ENCODE measurements at regions not wholly inside any gene's neighbourhood (a gene's known extent, or its start where the extent isn't known, plus 50 kb on each side); places are given as distances from the start of the nearest gene placed in this dataset.

GRCh38 chr2:129378186-129378585, 601.3 kb upstream of the RAB6C start:
- Mint-ChIP-seq H3K4me1 (no peaks in the 10 kb centered on the region), H3K27ac (no peak overlapping the region), H3K9me3 (peaks cover 1 to 12% (median 6%) of the 10 kb centered on the region in 7 donors), H3K4me3 (no peak overlapping the region), H3K27me3 (no peaks in the 10 kb centered on the region), H3K36me3 (no peaks in the 10 kb centered on the region)
- Histone ChIP-seq H3K4me3 (ENCODE audit: low read depth, low read length) (no peak overlapping the region), H3K4me1 (ENCODE audit: control insufficient read depth, insufficient read depth, low read length, poor library complexity, severe bottlenecking) (no peaks in the 10 kb centered on the region), H3K27me3 (ENCODE audit: control insufficient read depth, insufficient read depth, low read length) (no peaks in the 10 kb centered on the region), H3K27ac (ENCODE audit: insufficient read depth, low read length, poor library complexity, severe bottlenecking) (no peak overlapping the region), H3K9me3 (ENCODE audit: control insufficient read depth in 2 of 2, low read length in 2 of 2) (no peaks in the 10 kb centered on the region), H3K36me3 (ENCODE audit: control insufficient read depth, insufficient read depth, low read length) (no peaks in the 10 kb centered on the region)
- no peak for DNase-seq
- ATAC-seq (ENCODE audit: low read depth in 2 of 2): no peak

- no peak overlapping the region for H3K4me3 ChIP-seq (ENCODE audit: low read depth, low read length)
- no peaks in the 10 kb centered on the region for H3K36me3 Mint-ChIP-seq
- H3K4me1 ChIP-seq (ENCODE audit: control insufficient read depth, insufficient read depth, low read length, poor library complexity, severe bottlenecking): no peaks in the 10 kb centered on the region
- no peaks in the 10 kb centered on the region for H3K27me3 Mint-ChIP-seq
- DNase-seq (no peak), ATAC-seq (ENCODE audit: low read depth in 2 of 2) (no peak)
- no peak overlapping the region for H3K27ac Mint-ChIP-seq
- H3K27ac ChIP-seq (ENCODE audit: insufficient read depth, low read length, poor library complexity, severe bottlenecking): no peak overlapping the region
- H3K9me3 Mint-ChIP-seq: peaks cover 4 to 12% (median 6%) of the 10 kb centered on the region in 7 donors
- no peak overlapping the region for H3K4me3 Mint-ChIP-seq
- no peaks in the 10 kb centered on the region for H3K27me3 ChIP-seq (ENCODE audit: control insufficient read depth, insufficient read depth, low read length)
- no peaks in the 10 kb centered on the region for H3K4me1 Mint-ChIP-seq
- no peaks in the 10 kb centered on the region for H3K36me3 ChIP-seq (ENCODE audit: control insufficient read depth, insufficient read depth, low read length)
- no peaks in the 10 kb centered on the region for H3K9me3 ChIP-seq (ENCODE audit: control insufficient read depth in 2 of 2, low read length in 2 of 2)
Observed at GRCh38 chr2:129379411-129379810, 600.1 kb upstream of the RAB6C start.

- peaks cover 4 to 12% (median 7%) of the 10 kb centered on the region in 7 donors for H3K9me3 Mint-ChIP-seq
- DNase-seq: no peak
- Histone ChIP-seq H3K27me3 (ENCODE audit: control insufficient read depth, insufficient read depth, low read length) (no peaks in the 10 kb centered on the region), H3K4me1 (ENCODE audit: control insufficient read depth, insufficient read depth, low read length, poor library complexity, severe bottlenecking) (no peaks in the 10 kb centered on the region), H3K36me3 (ENCODE audit: control insufficient read depth, insufficient read depth, low read length) (no peaks in the 10 kb centered on the region), H3K9me3 (ENCODE audit: control insufficient read depth in 2 of 2, low read length in 2 of 2) (no peaks in the 10 kb centered on the region), H3K4me3 (ENCODE audit: low read depth, low read length) (no peak overlapping the region), H3K27ac (ENCODE audit: insufficient read depth, low read length, poor library complexity, severe bottlenecking) (no peak overlapping the region)
- H3K27ac Mint-ChIP-seq: no peak overlapping the region
- ATAC-seq (ENCODE audit: low read depth in 2 of 2): no peak
- no peaks in the 10 kb centered on the region for H3K36me3 Mint-ChIP-seq
- no peak overlapping the region for H3K4me3 Mint-ChIP-seq
- H3K4me1 Mint-ChIP-seq: no peaks in the 10 kb centered on the region
- H3K27me3 Mint-ChIP-seq: no peaks in the 10 kb centered on the region
Observed at GRCh38 chr2:129381789-129382188, 597.7 kb upstream of the RAB6C start.

DNA sequence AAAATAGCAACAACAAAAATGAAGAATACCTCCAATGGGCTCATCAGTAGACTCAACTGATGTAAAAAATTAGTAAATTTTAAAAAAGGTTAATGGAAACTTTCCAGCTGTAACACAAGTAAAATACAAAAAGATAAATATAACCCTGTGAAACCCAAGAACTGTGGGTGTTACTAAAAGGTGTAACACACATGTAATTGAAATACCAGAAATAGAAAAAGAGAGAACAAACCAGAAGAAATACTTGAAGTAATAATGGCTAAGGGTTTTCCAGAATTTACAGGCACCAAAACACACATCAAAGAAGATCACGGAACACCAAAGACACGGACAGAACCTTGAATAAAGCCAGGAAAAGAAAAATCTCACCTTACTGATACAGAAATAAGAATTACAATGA, 590.6 kb upstream of the RAB6C start:
- Histone ChIP-seq H3K27ac (ENCODE audit: insufficient read depth, low read length, poor library complexity, severe bottlenecking) (no peak overlapping the region), H3K27me3 (ENCODE audit: control insufficient read depth, insufficient read depth, low read length) (no peaks in the 10 kb centered on the region), H3K4me1 (ENCODE audit: control insufficient read depth, insufficient read depth, low read length, poor library complexity, severe bottlenecking) (no peaks in the 10 kb centered on the region), H3K36me3 (ENCODE audit: control insufficient read depth, insufficient read depth, low read length) (no peaks in the 10 kb centered on the region), H3K4me3 (ENCODE audit: low read depth, low read length) (no peak overlapping the region), H3K9me3 (ENCODE audit: control insufficient read depth in 2 of 2, low read length in 2 of 2) (no peaks in the 10 kb centered on the region)
- ATAC-seq (ENCODE audit: low read depth in 2 of 2) (no peak), DNase-seq (no peak)
- no peaks in the 10 kb centered on the region for H3K36me3 Mint-ChIP-seq
- H3K4me1 Mint-ChIP-seq: no peaks in the 10 kb centered on the region
- no peaks in the 10 kb centered on the region for H3K27me3 Mint-ChIP-seq
- peaks cover 0 to 7% (median 3%) of the 10 kb centered on the region in 7 donors for H3K9me3 Mint-ChIP-seq
- H3K27ac Mint-ChIP-seq: no peak overlapping the region
- H3K4me3 Mint-ChIP-seq: no peak overlapping the region

DNA sequence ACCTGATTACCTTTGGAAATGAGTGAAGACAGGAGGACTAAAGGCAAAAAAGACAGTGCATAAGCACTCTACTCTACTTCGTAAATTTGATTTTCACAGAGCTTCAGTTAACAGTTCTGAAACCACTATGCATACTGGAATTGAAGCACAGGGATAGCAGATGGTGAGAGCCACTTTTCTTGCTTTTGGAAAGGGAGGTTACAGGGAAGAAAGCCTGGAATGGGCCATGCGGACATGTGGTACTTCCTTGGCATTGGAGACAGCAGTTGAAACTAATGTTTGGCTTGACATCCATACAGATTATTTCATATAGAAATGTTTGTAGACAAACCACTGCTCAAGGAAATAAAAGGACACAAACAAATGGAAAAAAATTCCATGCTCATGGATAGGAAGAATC, 585.6 kb upstream of the RAB6C start:
- H3K27me3 Mint-ChIP-seq: no peaks in the 10 kb centered on the region
- no peak overlapping the region for H3K27ac ChIP-seq (ENCODE audit: insufficient read depth, low read length, poor library complexity, severe bottlenecking)
- no peaks in the 10 kb centered on the region for H3K4me1 ChIP-seq (ENCODE audit: control insufficient read depth, insufficient read depth, low read length, poor library complexity, severe bottlenecking)
- no peaks in the 10 kb centered on the region for H3K36me3 Mint-ChIP-seq
- no peak overlapping the region for H3K27ac Mint-ChIP-seq
- no peaks in the 10 kb centered on the region for H3K27me3 ChIP-seq (ENCODE audit: control insufficient read depth, insufficient read depth, low read length)
- H3K4me3 ChIP-seq (ENCODE audit: low read depth, low read length): no peak overlapping the region
- no peaks in the 10 kb centered on the region for H3K9me3 ChIP-seq (ENCODE audit: control insufficient read depth in 2 of 2, low read length in 2 of 2)
- no peak for DNase-seq
- H3K4me3 Mint-ChIP-seq: no peak overlapping the region
- peaks cover 0 to 5% (median 3%) of the 10 kb centered on the region in 7 donors for H3K9me3 Mint-ChIP-seq
- H3K4me1 Mint-ChIP-seq: no peaks in the 10 kb centered on the region
- no peaks in the 10 kb centered on the region for H3K36me3 ChIP-seq (ENCODE audit: control insufficient read depth, insufficient read depth, low read length)
- no peak for ATAC-seq (ENCODE audit: low read depth in 2 of 2)

DNA sequence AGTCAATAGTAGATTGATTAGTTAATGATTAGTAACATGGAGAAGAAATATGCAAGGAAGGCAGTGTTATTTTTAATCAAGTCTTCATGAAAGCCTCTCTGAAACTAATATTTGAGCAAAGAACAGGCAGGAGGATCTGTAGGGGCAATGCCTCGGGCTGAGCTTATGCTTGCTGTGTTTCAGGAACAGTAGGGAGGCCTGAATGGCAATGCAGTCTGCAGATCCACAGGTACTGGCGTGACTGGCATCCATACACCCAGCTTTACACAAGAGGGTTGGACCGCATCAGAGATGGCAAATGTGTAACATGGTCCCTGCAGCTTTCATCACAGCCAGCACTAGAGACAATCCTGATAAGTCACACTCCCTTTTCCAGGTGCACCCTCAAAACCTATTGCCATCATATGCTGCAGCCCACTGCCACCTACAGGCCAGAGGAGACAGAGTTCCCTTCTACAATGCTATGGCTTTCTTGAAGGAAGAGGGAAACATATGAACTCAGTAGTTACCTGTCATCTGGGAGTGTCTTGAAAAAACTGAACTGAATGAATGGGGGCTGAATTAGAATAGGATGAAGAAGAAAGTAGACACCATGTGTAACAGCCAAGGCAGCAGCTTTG, 582.4 kb upstream of the RAB6C start:
- no peaks in the 10 kb centered on the region for H3K4me1 Mint-ChIP-seq
- Histone ChIP-seq H3K9me3 (ENCODE audit: control insufficient read depth in 2 of 2, low read length in 2 of 2) (no peaks in the 10 kb centered on the region), H3K27me3 (ENCODE audit: control insufficient read depth, insufficient read depth, low read length) (no peaks in the 10 kb centered on the region), H3K27ac (ENCODE audit: insufficient read depth, low read length, poor library complexity, severe bottlenecking) (no peak overlapping the region), H3K36me3 (ENCODE audit: control insufficient read depth, insufficient read depth, low read length) (no peaks in the 10 kb centered on the region), H3K4me3 (ENCODE audit: low read depth, low read length) (no peak overlapping the region), H3K4me1 (ENCODE audit: control insufficient read depth, insufficient read depth, low read length, poor library complexity, severe bottlenecking) (no peaks in the 10 kb centered on the region)
- H3K27ac Mint-ChIP-seq: no peak overlapping the region
- DNase-seq (peak in 1 of 3 donors; percentile 7), ATAC-seq (ENCODE audit: low read depth in 2 of 2) (no peak)
- peaks cover 0 to 3% (median 2%) of the 10 kb centered on the region in 7 donors for H3K9me3 Mint-ChIP-seq
- H3K4me3 Mint-ChIP-seq: no peak overlapping the region
- no peaks in the 10 kb centered on the region for H3K36me3 Mint-ChIP-seq
- no peaks in the 10 kb centered on the region for H3K27me3 Mint-ChIP-seq

DNA sequence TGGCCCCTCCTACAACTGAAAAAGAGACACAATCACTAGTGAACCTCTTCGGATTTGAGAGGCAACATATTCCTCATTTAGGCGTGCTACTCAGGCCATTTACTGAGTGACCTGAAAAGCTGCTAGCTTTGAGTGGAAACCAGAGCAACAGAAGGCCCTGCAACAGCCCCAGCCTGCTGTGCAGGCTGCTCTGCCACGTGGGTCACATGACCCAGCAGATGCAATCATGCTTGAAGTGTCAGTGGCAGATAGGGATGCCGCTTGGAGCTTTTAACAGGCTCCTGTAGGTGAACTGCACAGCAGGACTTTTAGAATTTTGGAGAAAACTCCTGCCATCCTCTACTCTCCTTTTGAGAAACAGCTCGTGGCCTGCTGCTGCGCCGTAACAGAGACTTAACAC, 578.6 kb upstream of the RAB6C start:
- no peaks in the 10 kb centered on the region for H3K27me3 ChIP-seq (ENCODE audit: control insufficient read depth, insufficient read depth, low read length)
- Mint-ChIP-seq H3K27me3 (no peaks in the 10 kb centered on the region), H3K27ac (no peak overlapping the region), H3K36me3 (no peaks in the 10 kb centered on the region), H3K4me3 (no peak overlapping the region), H3K9me3 (peaks cover 0 to 2% (median 0%) of the 10 kb centered on the region in 7 donors), H3K4me1 (no peaks in the 10 kb centered on the region)
- H3K4me1 ChIP-seq (ENCODE audit: control insufficient read depth, insufficient read depth, low read length, poor library complexity, severe bottlenecking): no peaks in the 10 kb centered on the region
- H3K4me3 ChIP-seq (ENCODE audit: low read depth, low read length): no peak overlapping the region
- no peak overlapping the region for H3K27ac ChIP-seq (ENCODE audit: insufficient read depth, low read length, poor library complexity, severe bottlenecking)
- no peaks in the 10 kb centered on the region for H3K36me3 ChIP-seq (ENCODE audit: control insufficient read depth, insufficient read depth, low read length)
- no peak for DNase-seq
- H3K9me3 ChIP-seq (ENCODE audit: control insufficient read depth in 2 of 2, low read length in 2 of 2): no peaks in the 10 kb centered on the region
- ATAC-seq (ENCODE audit: low read depth in 2 of 2): no peak

- H3K27me3 ChIP-seq (ENCODE audit: control insufficient read depth, insufficient read depth, low read length): no peaks in the 10 kb centered on the region
- Mint-ChIP-seq H3K4me3 (no peak overlapping the region), H3K27ac (no peak overlapping the region), H3K27me3 (no peaks in the 10 kb centered on the region), H3K36me3 (no peaks in the 10 kb centered on the region), H3K4me1 (no peaks in the 10 kb centered on the region), H3K9me3 (peaks cover 0 to 2% (median 0%) of the 10 kb centered on the region in 7 donors)
- no peak overlapping the region for H3K4me3 ChIP-seq (ENCODE audit: low read depth, low read length)
- H3K36me3 ChIP-seq (ENCODE audit: control insufficient read depth, insufficient read depth, low read length): no peaks in the 10 kb centered on the region
- DNase-seq (no peak), ATAC-seq (ENCODE audit: low read depth in 2 of 2) (no peak)
- no peaks in the 10 kb centered on the region for H3K9me3 ChIP-seq (ENCODE audit: control insufficient read depth in 2 of 2, low read length in 2 of 2)
- no peaks in the 10 kb centered on the region for H3K4me1 ChIP-seq (ENCODE audit: control insufficient read depth, insufficient read depth, low read length, poor library complexity, severe bottlenecking)
- no peak overlapping the region for H3K27ac ChIP-seq (ENCODE audit: insufficient read depth, low read length, poor library complexity, severe bottlenecking)
Observed at GRCh38 chr2:129402076-129402475, 577.4 kb upstream of the RAB6C start.

Data from CD4-positive, CD25-positive, alpha-beta regulatory T cell (primary cell).